Activated T-helper 1 cell treated with Interleukin-2 at 50 U/mL for 16 hours (primary cell): ENCODE measurements at regions not wholly inside any gene's neighbourhood (a gene's known extent, or its start where the extent isn't known, plus 50 kb on each side); places are given as distances from the start of the nearest gene placed in this dataset.

Experiments
- DNase-seq: peaks from one replicate; pipeline ENCODE4 v3.0.0-alpha.2; 2020; ENCODE audit warnings: low read depth

DNA sequence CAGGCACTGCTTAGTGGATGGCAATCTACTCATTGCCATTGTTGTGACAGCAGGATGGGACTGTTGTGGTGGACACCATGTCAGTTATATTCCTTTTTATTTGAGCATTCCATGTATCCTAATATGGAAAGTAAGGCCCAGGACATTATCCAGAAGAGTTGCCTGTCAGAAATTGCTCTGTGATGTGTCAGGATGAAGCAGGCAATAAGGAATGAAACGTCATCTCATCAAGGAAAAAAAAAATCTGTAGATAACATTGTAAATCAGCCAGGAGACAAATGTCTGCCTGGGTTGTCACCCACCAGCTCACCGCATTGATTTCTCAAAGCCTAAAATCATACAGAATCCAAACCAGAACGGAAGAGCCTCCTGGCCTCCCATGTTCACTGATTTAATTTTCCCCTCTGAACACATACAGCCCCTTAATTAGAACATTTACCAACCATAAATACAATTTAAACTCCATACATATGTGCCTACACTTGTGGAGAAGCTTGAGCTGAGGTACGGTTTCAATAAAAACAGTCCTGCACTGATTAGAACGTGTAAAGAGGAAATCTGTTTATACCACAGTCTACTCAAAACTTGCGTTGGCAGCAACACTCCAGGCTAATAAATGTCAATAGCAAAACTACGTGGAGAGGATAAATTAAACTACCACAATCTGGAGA is 73.9 kb downstream of the FOXD1 start:
- DNase-seq, result no peak

DNA sequence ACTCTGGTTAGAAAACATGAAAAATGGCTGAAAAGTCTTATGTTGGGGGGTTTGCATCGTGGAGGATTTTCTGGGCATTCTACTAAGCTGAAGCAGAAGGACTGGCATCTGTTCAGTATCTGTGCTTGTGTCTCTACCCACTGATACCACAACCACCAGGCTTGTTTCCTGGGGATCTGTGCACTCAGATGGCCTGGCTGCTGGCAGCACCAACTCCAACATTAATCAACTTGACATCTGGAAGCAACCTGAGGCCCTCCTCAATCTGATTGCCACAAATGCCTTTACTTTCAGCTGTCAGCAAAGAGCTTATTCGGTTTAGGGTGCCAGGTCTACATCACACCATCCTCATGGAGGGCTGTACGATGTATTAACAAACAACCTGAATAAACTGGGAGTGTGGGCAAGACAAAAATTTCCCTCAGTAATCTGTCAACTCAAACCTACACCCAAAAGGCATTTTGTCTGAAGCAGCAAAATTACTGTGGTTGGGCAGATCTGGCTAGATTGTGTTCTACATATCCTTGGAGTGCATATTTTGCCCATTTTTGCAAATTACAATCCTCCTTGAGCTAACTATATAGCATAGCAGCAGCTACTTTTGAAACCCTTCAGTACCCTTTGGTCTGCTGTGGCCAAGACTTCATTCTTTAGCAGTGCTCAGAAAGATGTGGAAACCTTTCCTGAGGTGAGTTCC is 74.6 kb downstream of the FOXD1 start:
- DNase-seq, result no peak

DNA sequence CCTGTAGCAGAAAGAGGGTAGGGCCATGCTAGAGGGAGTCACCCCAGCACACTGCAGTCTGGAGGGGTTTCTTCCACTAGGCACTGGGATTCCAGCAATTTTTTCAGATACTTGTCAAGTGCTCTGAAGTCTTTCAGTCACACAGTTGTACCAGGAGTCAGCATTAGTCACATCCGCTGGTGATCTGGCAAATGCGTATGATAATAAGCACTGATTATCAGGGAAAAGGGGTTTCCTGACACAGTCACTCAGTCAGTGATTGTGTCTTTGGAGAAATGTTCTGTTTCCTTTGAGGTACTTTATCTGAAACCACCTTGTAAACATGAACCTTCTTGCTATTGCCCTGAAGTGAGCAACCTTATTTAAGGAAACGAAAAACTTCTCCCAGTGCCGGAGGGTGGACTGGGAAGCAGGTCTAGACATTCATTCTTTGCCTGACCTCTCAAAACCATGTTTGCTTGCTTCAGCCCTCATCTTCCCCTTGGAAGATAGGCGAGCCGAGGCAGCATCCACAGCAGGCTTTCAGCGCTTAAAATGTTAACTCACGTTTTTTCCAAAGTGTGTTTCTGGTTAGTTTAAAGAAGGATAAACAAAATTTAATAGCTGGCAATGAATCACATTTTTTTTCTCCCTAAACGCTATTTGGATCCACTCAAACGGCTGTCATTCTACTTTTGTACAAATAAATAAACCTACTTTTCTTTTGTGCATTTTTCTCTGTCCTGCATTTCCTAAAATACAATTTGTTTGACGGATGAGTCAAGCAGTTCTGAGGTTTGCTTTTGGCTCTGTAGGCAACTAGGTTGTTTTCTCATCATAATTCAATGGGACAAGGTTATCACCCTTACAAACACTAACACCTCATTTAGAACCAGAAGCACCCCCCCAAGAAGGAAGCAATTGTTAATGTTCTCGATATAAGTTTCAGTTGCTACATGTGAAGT is 77.7 kb downstream of the FOXD1 start:
- no peak for DNase-seq

DNA sequence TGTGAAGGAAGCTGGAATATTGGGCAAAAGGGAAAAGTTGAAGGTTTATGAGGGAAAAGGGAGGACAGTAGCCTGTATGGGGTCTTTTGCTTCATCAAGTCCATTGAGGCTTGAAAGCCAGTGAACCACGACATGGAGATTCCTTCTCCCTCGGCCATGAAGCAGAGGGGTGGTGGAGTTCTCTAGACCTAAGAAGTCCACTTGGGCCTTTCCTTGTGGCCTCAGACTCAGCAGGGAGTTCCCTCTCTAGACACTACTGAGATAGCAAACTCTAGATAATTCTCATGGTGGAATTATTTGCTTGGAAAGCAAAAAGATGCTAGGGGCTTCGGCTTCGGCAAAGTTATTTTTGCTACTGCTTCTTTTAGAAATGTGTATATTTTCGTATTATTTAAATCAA is 78.5 kb downstream of the FOXD1 start:
- DNase-seq, result no peak

DNA sequence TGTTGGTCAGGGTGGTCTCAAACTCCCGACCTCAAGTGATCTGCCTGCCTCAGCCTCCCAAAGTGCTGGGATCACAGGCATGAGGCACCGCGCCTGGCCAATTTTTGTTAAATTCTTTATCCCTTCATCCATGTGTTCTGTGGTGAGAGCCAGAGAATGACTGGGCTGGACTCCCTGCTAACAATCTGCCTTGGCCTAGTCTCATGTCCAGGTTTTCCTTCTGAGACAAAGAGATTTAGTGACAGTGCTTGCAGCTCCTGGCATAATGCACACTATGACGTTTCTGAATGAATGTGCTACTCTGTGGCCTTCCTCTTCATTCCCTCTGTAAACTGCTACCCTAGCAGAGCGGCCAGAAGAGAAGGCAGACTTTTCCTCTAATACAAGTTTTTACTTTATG is 79.3 kb downstream of the FOXD1 start:
- no peak for DNase-seq

DNA sequence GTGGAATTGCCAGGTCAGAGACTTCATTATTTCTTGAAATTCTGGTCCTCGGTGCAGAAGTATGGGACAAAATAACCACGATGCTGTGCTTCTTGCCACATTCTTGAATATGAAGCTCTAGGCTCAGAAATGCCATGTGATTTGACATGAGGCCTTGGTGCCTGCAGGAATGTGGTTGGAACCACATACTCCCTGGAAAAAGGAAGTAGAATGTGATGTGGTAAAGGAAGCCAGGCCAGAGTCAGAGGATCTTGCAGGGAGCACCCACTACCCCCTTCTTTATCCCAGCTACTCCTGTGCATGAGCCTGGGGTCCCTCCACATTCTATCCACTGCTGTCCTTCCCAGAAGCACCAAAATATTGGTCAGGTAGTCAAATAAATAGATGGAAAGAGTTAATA is 80.9 kb downstream of the FOXD1 start:
- no peak for DNase-seq

DNA sequence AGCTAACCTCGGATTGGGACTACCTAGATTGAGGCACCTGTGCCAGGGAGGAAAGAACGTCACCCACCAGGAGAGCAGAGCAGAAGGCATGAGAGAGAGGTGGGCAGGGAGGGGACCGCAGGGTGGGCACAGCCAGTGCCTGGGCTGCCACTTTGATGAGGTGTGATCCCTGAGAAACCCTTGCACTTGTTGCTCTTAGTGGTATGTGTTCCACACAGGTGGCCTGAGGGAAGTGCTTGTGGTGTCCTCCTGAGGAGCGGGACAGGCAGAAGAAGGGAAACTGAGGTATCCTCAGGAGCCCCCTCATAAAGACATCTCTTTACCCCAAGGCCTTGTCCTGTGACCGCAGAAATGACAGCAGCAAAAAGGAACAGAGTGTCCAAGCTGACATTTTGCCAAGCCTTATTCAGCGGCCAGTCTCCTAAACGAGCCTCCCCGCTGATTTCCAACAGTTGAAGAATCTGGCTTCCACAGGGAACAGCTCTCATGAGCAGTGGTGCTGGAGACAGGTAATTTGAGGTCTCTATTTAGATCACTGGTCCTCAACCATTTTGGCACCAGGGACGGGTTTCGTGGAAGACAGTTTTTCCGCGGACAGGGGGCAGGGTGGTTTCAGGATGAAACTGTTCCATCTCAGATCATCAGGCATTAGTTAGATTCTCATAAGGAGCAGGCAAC is 82.4 kb downstream of the FOXD1 start:
- DNase-seq, result no peak

DNA sequence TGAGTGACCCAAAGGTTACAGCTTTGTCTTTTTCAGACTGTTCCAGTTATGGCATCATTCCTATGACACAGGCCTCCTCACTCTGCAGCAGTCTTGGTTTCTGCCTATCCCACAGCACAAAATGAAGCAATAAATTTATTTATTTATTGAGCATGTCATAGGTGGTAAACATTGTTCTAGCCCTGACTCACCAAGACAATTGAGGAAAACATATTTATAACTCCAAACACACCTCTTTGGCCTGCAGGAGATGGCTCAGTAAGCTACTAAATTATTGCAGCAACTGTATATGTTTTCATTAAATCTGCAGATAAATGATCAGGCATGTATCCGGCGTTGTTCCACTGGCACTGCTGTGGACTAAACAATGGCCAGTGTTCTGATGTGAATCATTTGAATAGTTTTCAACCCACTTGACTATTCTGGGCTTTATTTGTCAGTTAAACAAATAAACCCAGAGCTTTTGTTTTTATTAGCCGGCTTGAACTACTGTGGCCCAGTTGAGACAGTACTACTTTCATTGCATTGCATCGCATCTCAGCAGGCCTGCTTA is 83.2 kb downstream of the FOXD1 start:
- no peak for DNase-seq

DNA sequence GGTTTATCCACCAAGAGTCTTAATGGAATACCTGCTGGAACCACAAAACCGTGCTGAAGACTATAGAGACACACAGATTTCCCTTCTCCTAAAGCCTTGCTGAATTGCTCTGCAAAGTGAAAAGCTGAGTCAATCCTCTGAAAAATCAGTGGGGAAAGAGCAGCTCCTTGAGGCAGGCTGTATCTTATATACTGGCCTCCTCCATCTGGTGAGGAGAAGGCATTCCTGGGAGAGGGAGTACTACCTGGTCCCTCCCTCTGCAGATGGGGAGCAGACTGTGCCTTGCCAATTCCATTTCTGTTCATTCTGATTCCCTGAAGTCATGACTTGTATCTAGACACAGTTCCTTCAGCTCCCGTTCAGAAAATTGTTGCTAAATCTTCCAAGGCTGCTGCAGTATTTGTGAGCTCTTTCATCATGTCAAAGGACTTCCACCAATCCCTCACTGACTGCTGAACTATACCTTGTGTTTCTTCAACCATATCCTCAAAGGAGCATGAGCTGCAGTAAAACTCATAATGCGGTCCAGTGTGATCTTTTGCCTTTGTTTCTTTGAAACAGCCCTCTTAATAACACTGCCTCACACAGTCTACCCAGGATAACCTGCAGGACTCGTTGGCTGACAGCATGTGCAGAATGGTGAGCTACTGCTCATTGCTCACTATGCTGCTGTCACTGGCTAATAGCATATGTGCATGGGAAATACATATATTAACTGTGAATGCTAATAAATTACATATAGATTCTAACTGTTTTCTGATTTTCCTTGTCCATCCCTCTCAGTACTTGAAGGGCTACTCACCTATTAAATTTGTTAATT is 84.5 kb downstream of the FOXD1 start:
- DNase-seq, result no peak

DNA sequence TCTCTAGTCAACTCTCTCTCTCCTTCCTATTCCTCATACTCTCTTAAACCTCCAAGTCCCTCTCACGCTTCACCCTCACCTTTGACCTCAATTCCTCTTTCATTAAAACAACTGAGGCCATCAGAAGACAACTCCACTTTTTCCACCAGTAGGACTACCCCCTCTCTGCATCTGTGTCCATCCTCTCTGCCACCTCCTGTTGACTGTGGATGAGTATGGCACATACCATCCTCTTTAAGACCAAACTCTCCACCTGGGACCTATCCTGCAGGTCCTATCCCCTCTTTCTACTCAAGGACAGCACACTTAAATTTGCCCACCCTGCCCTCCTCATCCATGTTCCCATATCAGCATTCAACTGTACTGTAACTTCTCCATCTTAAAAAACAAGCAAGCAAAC is 89.2 kb downstream of the FOXD1 start:
- DNase-seq, result no peak

DNA sequence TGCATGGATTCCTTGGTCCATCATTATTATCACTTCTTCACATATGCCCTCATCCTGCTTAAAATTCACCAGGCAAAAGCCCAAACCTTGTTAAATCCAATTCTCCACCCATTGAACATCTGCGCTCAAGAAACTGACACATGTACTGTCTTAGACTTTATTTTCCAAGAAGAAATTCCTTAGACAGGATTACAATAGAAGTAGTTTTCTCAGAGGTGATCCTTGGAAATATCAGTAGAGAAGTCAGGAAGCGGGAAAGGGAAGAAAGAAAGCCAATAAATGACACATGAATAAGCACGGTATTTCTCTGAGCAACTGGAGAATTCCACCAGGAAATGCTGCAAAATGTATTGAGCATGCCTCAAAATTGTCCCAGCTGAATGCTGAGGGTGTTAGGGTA is 90.2 kb downstream of the FOXD1 start:
- no peak for DNase-seq

DNA sequence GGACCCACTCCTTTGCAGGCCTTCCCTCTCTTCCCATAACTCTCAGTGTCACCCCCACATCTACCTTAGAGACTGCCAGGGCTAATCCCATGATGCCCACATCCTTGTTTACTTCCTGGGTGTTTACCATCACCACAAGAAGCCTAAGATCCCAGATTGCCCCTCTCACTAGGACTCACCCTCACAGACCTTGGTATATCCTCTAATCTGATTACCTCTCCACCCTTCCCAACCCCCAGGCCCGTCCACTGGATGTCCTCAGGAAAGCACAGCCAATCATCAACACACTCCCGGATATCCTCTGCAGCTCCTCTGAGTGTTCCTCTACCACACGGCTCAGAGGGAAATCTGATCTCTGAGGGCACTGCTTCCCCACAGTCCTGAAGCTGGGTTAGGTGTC is 91.0 kb downstream of the FOXD1 start:
- DNase-seq, result no peak

DNA sequence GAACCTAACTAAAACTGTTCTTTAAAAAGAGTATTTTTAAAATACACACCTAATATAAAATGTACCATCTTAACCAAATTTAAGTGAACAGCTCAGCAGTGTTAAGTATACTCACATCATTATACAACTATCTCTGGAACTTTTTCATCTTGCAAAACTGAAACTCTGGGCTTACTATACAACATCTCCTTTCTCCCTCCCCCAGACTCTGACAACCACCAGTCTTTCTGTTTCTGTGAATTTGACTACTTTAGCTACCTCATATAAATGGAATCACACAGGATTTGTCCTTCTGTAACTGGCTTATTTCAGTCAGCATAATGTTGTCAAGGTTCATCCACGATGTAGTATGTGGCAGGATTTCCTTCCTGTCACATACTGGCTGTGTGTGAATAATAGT is 93.5 kb downstream of the FOXD1 start:
- no peak for DNase-seq

DNA sequence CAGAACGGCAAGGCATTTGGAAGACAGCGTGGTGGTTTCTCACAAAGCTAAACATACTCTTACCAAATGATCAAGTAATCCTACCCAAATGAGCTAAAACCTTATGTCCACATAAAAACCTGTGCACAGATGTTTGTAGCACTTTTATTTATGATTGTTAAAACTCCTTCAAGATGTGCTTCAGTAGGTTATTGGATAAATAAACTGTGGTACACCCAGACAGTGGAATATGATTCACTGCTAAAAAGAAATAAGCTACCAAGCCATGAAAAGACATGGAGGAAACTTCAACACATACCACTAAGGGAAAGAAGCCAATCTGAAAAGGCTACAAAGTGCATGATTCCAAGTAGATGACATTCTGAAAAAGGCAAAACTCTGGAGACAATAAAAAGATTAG is 94.2 kb downstream of the FOXD1 start:
- no peak for DNase-seq

DNA sequence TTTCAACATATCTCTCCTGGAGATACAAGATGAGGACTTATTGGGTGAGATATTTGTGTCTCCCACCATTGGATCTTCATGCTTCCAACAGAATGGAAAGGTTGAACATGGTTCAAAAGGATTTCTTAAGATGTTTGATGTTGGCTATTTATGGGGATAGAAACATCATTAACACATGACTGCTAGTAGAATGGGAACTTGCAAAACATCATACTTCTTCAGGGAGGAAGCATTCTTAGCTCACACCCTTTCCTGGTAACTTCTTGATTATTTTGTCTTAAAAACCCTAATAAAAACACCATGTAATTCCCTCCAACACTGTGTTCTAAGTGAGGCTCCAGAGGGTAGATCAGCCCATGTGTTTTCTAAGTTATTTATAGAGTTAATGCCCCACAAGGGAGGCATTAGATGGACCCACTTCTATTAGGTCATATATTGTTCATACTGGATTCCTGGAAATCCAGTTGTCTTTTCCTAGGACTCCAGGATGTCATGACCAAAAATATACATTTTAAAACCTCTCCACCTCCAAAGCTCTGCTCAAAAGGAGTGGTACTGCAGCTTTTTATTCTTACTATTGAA is 95.8 kb downstream of the FOXD1 start:
- no peak for DNase-seq

DNA sequence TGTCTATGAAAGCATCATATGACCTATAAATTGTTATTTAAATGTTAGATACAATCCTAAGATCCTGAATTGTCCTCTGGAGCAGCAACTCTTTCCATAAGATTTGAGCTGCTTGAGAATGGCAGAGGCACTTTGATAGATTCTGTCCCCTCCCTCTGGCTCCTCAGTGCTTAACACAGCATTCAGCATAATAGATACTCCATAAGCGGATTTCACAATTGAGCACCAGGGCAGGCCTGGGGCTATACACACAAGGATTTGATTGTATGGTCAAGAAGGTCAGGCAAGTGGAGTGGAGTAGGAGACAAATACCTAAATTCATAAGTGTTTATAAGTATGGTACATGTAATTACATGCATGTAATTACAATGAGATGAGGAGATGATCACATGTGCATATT is 96.3 kb downstream of the FOXD1 start:
- no peak for DNase-seq

DNA sequence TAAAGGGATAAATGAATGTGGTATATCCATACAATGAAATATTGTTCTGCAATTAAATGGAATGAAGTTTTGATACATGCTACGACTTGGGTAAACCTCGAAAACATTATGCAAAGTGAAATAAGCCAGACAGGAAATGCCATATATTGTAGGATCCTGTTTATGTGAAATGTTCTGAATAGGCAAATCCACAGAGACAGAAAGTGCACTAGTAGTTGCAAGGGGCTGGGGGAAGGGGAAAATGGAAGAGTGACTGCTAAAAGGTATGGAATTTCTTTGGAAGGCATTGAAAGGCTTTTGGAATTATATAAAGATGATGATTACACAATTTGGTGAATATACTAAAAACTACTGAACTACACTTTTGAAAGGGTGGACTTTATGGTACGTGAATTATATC is 97.0 kb downstream of the FOXD1 start:
- no peak for DNase-seq

DNA sequence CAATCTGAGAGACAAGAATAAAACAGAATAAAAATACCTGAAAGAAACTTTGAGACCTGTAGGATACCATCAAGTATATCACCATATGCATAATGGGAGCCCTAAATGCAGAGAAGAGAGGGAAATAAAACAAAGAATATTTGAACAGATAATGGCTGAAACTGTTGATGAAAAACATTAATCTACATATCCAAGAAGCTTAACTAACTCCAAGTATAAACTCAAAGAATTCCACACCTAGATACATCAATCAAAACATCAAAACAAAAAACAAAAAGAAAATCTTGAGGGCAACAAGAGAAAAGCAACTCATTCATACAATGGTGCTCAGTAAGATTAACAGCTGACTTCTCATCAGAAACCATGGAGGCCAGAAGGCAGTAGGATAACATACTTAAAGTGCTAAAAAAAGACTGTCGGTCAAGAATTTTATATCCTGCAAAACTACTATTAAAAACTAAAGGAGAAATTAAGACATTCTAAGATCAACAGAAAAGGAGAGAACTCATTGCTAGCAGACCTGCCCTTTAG is 101.6 kb downstream of the FOXD1 start:
- DNase-seq, result no peak

DNA sequence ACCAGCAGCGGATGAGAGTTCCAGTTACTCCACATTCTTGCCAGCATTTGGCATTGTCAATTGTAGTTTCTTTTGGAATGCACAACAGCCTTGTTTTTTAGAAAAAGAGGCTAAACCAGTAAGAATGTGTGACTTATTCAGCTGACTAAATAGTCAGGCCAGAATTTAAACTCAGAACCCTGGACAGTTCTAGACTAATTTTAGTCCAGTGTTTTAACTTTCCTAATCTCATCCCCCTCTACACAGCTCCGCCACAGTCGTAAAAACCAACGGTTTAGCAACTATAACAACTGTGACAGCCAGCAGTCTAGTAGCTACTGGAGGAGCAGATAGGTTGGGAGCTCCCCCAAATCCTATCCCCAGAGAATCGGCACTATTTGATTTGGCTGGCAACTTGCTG is 103.7 kb downstream of the FOXD1 start:
- no peak for DNase-seq

DNA sequence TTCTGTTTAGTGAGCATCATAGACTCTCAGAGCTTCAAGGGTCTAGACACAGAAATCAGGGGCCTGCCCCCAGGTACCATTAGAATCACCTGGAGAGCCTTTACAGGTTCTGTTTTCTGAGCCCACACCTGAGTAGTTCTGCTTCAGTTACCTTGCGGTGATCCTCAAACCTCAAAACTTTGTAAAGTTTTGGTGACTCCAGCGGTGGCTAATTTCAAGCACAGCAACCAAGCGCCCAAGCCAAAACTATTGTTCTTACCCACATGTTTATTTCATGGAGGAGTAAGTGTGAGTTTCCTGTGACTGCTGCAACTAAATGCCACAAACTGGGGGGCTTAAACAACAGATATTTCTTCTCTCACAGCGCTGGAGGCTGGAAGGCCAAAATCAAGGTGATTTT is 108.9 kb downstream of the FOXD1 start:
- DNase-seq, result no peak
